Trophoblast cell (in vitro differentiated cells and primary cell): ENCODE measurements at regions not wholly inside any gene's neighbourhood (a gene's known extent, or its start where the extent isn't known, plus 50 kb on each side); places are given as distances from the start of the nearest gene placed in this dataset.

Experiments
- DNase-seq, 2 donors: peaks; one replicate each; pipeline ENCODE4 v3.0.0-alpha.2; 2016
- H2AFZ ChIP-seq: 2 replicates; pipeline ENCODE4 v1.6.1; 2013; ENCODE audit warnings: low read length, moderate library complexity, mild to moderate bottlenecking; ENCODE audit not compliant: insufficient read depth, poor library complexity
- H2AK5ac ChIP-seq: 2 replicates; pipeline ENCODE4 v1.6.1; 2013; ENCODE audit warnings: mild to moderate bottlenecking, low read length
- H2BK120ac ChIP-seq: 2 replicates; pipeline ENCODE4 v1.6.1; 2013; ENCODE audit warnings: low read length, mild to moderate bottlenecking, moderate library complexity; ENCODE audit not compliant: insufficient read depth, poor library complexity
- H2BK12ac ChIP-seq: 2 replicates; pipeline ENCODE4 v1.6.1; 2013; ENCODE audit warnings: mild to moderate bottlenecking, low read length, moderate library complexity
- H2BK5ac ChIP-seq: 2 replicates; pipeline ENCODE4 v1.6.1; 2013; ENCODE audit warnings: low read length, low read depth, moderate library complexity, mild to moderate bottlenecking; ENCODE audit not compliant: poor library complexity
- H3K14ac ChIP-seq: 2 replicates; pipeline ENCODE4 v1.6.1; 2013; ENCODE audit warnings: mild to moderate bottlenecking, low read length
- H3K18ac ChIP-seq: 2 replicates; pipeline ENCODE4 v1.6.1; 2013; ENCODE audit warnings: mild to moderate bottlenecking, low read length
- H3K23ac ChIP-seq: 2 replicates; pipeline ENCODE4 v1.6.1; 2013; ENCODE audit warnings: low read length
- H3K27ac ChIP-seq: 2 replicates; pipeline ENCODE4 v1.5.1; 2013; ENCODE audit warnings: low read depth, mild to moderate bottlenecking, inconsistent platforms, low read length, moderate library complexity
- H3K27me3 ChIP-seq: 2 replicates; pipeline ENCODE4 v1.6.1; 2013; ENCODE audit warnings: inconsistent platforms, mild to moderate bottlenecking, low read length, moderate library complexity; ENCODE audit not compliant: insufficient read depth
- H3K36me3 ChIP-seq, 2 experiments: 1 replicate in 1 of 2; 2 replicates in 1 of 2; pipeline ENCODE4 v1.6.1; 2013; ENCODE audit warnings: low read length in 2 of 2, mild to moderate bottlenecking in 2 of 2, moderate library complexity in 1 of 2; ENCODE audit not compliant: insufficient read depth in 2 of 2, control insufficient read depth in 1 of 2
- H3K4ac ChIP-seq: 2 replicates; pipeline ENCODE4 v1.6.1; 2013; ENCODE audit warnings: low read depth, mild to moderate bottlenecking, low read length, moderate library complexity
- H3K4me1 ChIP-seq, 2 experiments: 1 replicate in 1 of 2; 2 replicates in 1 of 2; pipeline ENCODE4 v1.6.1; 2013; ENCODE audit warnings: low read length in 2 of 2, mild to moderate bottlenecking in 2 of 2, moderate library complexity in 1 of 2; ENCODE audit not compliant: insufficient read depth in 2 of 2, control insufficient read depth in 1 of 2
- H3K4me2 ChIP-seq: 2 replicates; pipeline ENCODE4 v1.6.1; 2013; ENCODE audit warnings: inconsistent platforms, mild to moderate bottlenecking, low read length, moderate library complexity
- H3K4me3 ChIP-seq: 2 replicates; pipeline ENCODE4 v1.5.1; 2013; ENCODE audit warnings: mild to moderate bottlenecking, low read depth, low read length, inconsistent platforms
- H3K79me1 ChIP-seq: one replicate; pipeline ENCODE4 v1.6.1; 2013; ENCODE audit warnings: low read length
- H3K79me2 ChIP-seq: 2 replicates; pipeline ENCODE4 v1.6.1; 2013; ENCODE audit warnings: low read length, mild to moderate bottlenecking; ENCODE audit not compliant: control insufficient read depth, insufficient read depth, poor library complexity
- H3K9ac ChIP-seq: 2 replicates; pipeline ENCODE4 v1.6.1; 2013; ENCODE audit warnings: mild to moderate bottlenecking, low read length
- H3K9me3 ChIP-seq: 2 replicates; pipeline ENCODE4 v1.6.1; 2013; ENCODE audit warnings: low read depth, mild to moderate bottlenecking, control low read depth, inconsistent platforms, low read length; ENCODE audit not compliant: insufficient read depth
- H4K12ac ChIP-seq: 2 replicates; pipeline ENCODE4 v1.6.1; 2013; ENCODE audit warnings: low read depth, mild to moderate bottlenecking, low read length, moderate library complexity
- H4K8ac ChIP-seq: 2 replicates; pipeline ENCODE4 v1.6.1; 2013; ENCODE audit warnings: low read depth, mild to moderate bottlenecking, low read length, moderate library complexity
- H4K91ac ChIP-seq: one replicate; pipeline ENCODE4 v1.6.1; 2013; ENCODE audit warnings: low read depth, mild to moderate bottlenecking, low read length, moderate library complexity
- WGBS: extraction: QIAGEN DNeasy Blood & Tissue Kit; methylation state at CpG from one replicate; pipeline ENCODE4 v1.1.7; 2013; ENCODE audit warnings: missing lambda C conversion rate; ENCODE audit not compliant: insufficient read length, insufficient coverage; ENCODE audit errors: extremely low coverage; 5-methylcytosine and 5-hydroxymethylcytosine counted together

GRCh38 chrX:115363372-115363771 lies 73.9 kb downstream of the LUZP4 start:
- no peak overlapping the region for H3K18ac ChIP-seq
- no peaks in the 10 kb centered on the region for H3K36me3 ChIP-seq
- peaks cover 4 to 5% of the 10 kb centered on the region in 2 experiments for H3K4me1 ChIP-seq
- H3K27ac ChIP-seq = no peak overlapping the region
- H3K79me2 ChIP-seq = no peaks in the 10 kb centered on the region
- no peak overlapping the region for H3K4me3 ChIP-seq
- H2BK120ac ChIP-seq = no peak overlapping the region
- no peak overlapping the region for H2BK5ac ChIP-seq
- no peaks in the 10 kb centered on the region for H3K27me3 ChIP-seq
- no peak overlapping the region for H3K9ac ChIP-seq
- no CpG with 5 or more reads among the region's 2 CpGs for WGBS
- H3K79me1 ChIP-seq = peaks cover 2% of the 10 kb centered on the region
- no peak overlapping the region for H2AFZ ChIP-seq
- no peak overlapping the region for H3K4ac ChIP-seq
- no peak overlapping the region for H2AK5ac ChIP-seq
- H3K14ac ChIP-seq = no peak overlapping the region
- no peak for DNase-seq
- no peak overlapping the region for H4K8ac ChIP-seq
- H2BK12ac ChIP-seq = no peak overlapping the region
- H3K23ac ChIP-seq = no peak overlapping the region
- H3K9me3 ChIP-seq = no peaks in the 10 kb centered on the region
- no peak overlapping the region for H3K4me2 ChIP-seq
- no peak overlapping the region for H4K12ac ChIP-seq
- no peak overlapping the region for H4K91ac ChIP-seq

- no peak overlapping the region for H2AK5ac ChIP-seq
- no peaks in the 10 kb centered on the region for H3K36me3 ChIP-seq
- H3K79me1 ChIP-seq = peaks cover 2% of the 10 kb centered on the region
- DNase-seq = no peak
- no peak overlapping the region for H3K4ac ChIP-seq
- H2BK5ac ChIP-seq = no peak overlapping the region
- no peaks in the 10 kb centered on the region for H3K27me3 ChIP-seq
- H3K4me1 ChIP-seq = peaks cover 4 to 5% of the 10 kb centered on the region in 2 experiments
- H3K18ac ChIP-seq = no peak overlapping the region
- no peak overlapping the region for H2BK12ac ChIP-seq
- no peak overlapping the region for H2BK120ac ChIP-seq
- H2AFZ ChIP-seq = no peak overlapping the region
- H3K79me2 ChIP-seq = no peaks in the 10 kb centered on the region
- no peak overlapping the region for H3K23ac ChIP-seq
- H4K91ac ChIP-seq = no peak overlapping the region
- H3K9ac ChIP-seq = no peak overlapping the region
- H3K14ac ChIP-seq = no peak overlapping the region
- no CpG with 5 or more reads among the region's 2 CpGs for WGBS
- H3K9me3 ChIP-seq = no peaks in the 10 kb centered on the region
- no peak overlapping the region for H4K12ac ChIP-seq
- H4K8ac ChIP-seq = no peak overlapping the region
- no peak overlapping the region for H3K4me2 ChIP-seq
- no peak overlapping the region for H3K4me3 ChIP-seq
- no peak overlapping the region for H3K27ac ChIP-seq
Measured at GRCh38 chrX:115363897-115364296, 74.4 kb downstream of the LUZP4 start.

GRCh38 chrX:115364670-115365069 lies 75.2 kb downstream of the LUZP4 start:
- Histone ChIP-seq H3K4me1 (peaks cover 4 to 5% of the 10 kb centered on the region in 2 experiments), H3K9ac (no peak overlapping the region), H3K27me3 (no peaks in the 10 kb centered on the region), H2BK5ac (no peak overlapping the region), H2AK5ac (no peak overlapping the region), H3K79me2 (no peaks in the 10 kb centered on the region), H3K4me2 (no peak overlapping the region), H3K36me3 (no peaks in the 10 kb centered on the region), H2BK12ac (no peak overlapping the region), H2AFZ (no peak overlapping the region), H4K12ac (no peak overlapping the region), H3K79me1 (peaks cover 2% of the 10 kb centered on the region), H4K91ac (no peak overlapping the region), H3K27ac (no peak overlapping the region), H3K4me3 (no peak overlapping the region), H3K14ac (no peak overlapping the region), H3K23ac (no peak overlapping the region), H3K9me3 (no peaks in the 10 kb centered on the region), H3K4ac (no peak overlapping the region), H4K8ac (no peak overlapping the region), H2BK120ac (no peak overlapping the region), H3K18ac (no peak overlapping the region)
- no peak for DNase-seq

GRCh38 chrX:115366535-115366934 lies 77.0 kb downstream of the LUZP4 start:
- H4K91ac ChIP-seq = no peak overlapping the region
- no peak overlapping the region for H2BK5ac ChIP-seq
- no peak overlapping the region for H2AFZ ChIP-seq
- H3K23ac ChIP-seq = no peak overlapping the region
- no peak overlapping the region for H4K8ac ChIP-seq
- H3K27ac ChIP-seq = no peak overlapping the region
- WGBS = no CpG with 5 or more reads among the region's 1 CpG
- H3K14ac ChIP-seq = no peak overlapping the region
- H2BK120ac ChIP-seq = no peak overlapping the region
- no peak overlapping the region for H3K18ac ChIP-seq
- no peaks in the 10 kb centered on the region for H3K9me3 ChIP-seq
- H3K9ac ChIP-seq = no peak overlapping the region
- no peak overlapping the region for H3K4ac ChIP-seq
- peaks cover 4 to 5% of the 10 kb centered on the region in 2 experiments for H3K4me1 ChIP-seq
- no peak for DNase-seq
- H3K4me2 ChIP-seq = no peak overlapping the region
- H3K79me1 ChIP-seq = peaks cover 2% of the 10 kb centered on the region
- no peaks in the 10 kb centered on the region for H3K27me3 ChIP-seq
- no peak overlapping the region for H4K12ac ChIP-seq
- no peak overlapping the region for H3K4me3 ChIP-seq
- H3K79me2 ChIP-seq = no peaks in the 10 kb centered on the region
- no peak overlapping the region for H2BK12ac ChIP-seq
- no peaks in the 10 kb centered on the region for H3K36me3 ChIP-seq
- no peak overlapping the region for H2AK5ac ChIP-seq
